SU-DHL-6 (cell line): ENCODE measurements at regions not wholly inside any gene's neighbourhood (a gene's known extent, or its start where the extent isn't known, plus 50 kb on each side); places are given as distances from the start of the nearest gene placed in this dataset.

Source experiments
- EZH2phosphoT487 ChIP-seq: fragments of 200-600 bp; sonication (generic), shearing (Covaris generic); conservative IDR thresholded peaks from 2 replicates; pipeline ENCODE4 v1.6.1; 2018; ENCODE audit warnings: mild to moderate bottlenecking, antibody characterized with exemption, low read length, moderate library complexity, mixed read lengths
- TF ChIP-seq, protein P1 (sequence below): fragments of 200-600 bp; sonication (generic); IDR thresholded peaks from one replicate; pipeline ENCODE4 v1.5.1; 2017; ENCODE audit warnings: antibody characterized with exemption, mild to moderate bottlenecking, low read length, moderate library complexity; ENCODE audit not compliant: insufficient read depth, poor library complexity, severe bottlenecking

DNA sequence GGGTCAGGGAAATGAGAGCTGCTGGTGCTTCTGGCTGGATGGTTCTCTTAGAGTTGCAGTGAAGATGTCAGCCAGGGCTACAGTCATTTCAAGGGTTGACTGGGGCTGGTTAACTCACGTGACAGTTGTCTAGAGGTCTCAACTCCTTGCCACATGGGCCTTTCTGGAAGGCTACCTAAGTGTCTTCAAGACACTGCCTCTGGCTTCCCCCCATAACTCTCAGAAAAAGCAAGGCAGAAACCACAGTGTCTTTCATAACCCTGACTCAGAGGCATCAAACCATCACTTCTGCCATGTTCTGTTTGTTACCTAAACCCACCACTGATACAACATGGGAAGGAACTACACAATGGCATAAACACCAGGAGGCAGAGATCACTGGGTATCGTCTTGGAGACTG lies 828.9 kb downstream of the EPHA4 start:
- TF ChIP-seq, protein P1, sequence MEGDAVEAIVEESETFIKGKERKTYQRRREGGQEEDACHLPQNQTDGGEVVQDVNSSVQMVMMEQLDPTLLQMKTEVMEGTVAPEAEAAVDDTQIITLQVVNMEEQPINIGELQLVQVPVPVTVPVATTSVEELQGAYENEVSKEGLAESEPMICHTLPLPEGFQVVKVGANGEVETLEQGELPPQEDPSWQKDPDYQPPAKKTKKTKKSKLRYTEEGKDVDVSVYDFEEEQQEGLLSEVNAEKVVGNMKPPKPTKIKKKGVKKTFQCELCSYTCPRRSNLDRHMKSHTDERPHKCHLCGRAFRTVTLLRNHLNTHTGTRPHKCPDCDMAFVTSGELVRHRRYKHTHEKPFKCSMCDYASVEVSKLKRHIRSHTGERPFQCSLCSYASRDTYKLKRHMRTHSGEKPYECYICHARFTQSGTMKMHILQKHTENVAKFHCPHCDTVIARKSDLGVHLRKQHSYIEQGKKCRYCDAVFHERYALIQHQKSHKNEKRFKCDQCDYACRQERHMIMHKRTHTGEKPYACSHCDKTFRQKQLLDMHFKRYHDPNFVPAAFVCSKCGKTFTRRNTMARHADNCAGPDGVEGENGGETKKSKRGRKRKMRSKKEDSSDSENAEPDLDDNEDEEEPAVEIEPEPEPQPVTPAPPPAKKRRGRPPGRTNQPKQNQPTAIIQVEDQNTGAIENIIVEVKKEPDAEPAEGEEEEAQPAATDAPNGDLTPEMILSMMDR: no peak
- TF ChIP-seq EZH2phosphoT487: no peak
